ENCODE measurements at regions not wholly inside any gene's neighbourhood (a gene's known extent, or its start where the extent isn't known, plus 50 kb on each side); places are given as distances from the start of the nearest gene placed in this dataset.

- Histone ChIP-seq H3K27me3 (replicated peaks in 2 of 5; ENCODE audit: control insufficient read depth in 4 of 5, insufficient read depth in 5 of 5, low read length in 4 of 5) (no peaks in the 10 kb centered on the region), H3K4me1 (ENCODE audit: control extremely low read depth in 1 of 4, control insufficient read depth in 4 of 4, insufficient read depth in 4 of 4, low read length in 3 of 4) (no peaks in the 10 kb centered on the region), H3K4me3 (ENCODE audit: control insufficient read depth in 1 of 7, extremely low read depth in 1 of 7, insufficient read depth in 4 of 7, low read depth in 2 of 7, low read length in 6 of 7) (no peak overlapping the region), H3K9me3 (ENCODE audit: control extremely low read depth in 1 of 5, control insufficient read depth in 4 of 5, insufficient read depth in 2 of 5, low read depth in 1 of 5, low read length in 4 of 5) (no peaks in the 10 kb centered on the region), H3K27ac (ENCODE audit: insufficient read depth in 1 of 2, low read depth in 1 of 2, low read length in 2 of 2, poor library complexity in 1 of 2, severe bottlenecking in 2 of 2) (no peak overlapping the region), H3K36me3 (ENCODE audit: control insufficient read depth in 4 of 4, insufficient read depth in 4 of 4, low read length in 3 of 4) (no peaks in the 10 kb centered on the region)
- ChIA-PET CTCF (no interaction called here), POLR2A (no interaction called here)
- no peak for DNase-seq
- 100% methylated on average over 2 of the region's 2 CpGs for WGBS (ENCODE audit: insufficient coverage)
Measured at GRCh38 chr2:195458936-195459335, 198.1 kb upstream of the SLC39A10 start.

- Histone ChIP-seq H3K4me3 (ENCODE audit: control insufficient read depth in 1 of 7, extremely low read depth in 1 of 7, insufficient read depth in 4 of 7, low read depth in 2 of 7, low read length in 6 of 7) (no peak overlapping the region), H3K27ac (ENCODE audit: insufficient read depth in 1 of 2, low read depth in 1 of 2, low read length in 2 of 2, poor library complexity in 1 of 2, severe bottlenecking in 2 of 2) (no peak overlapping the region), H3K27me3 (replicated peaks in 2 of 5; ENCODE audit: control insufficient read depth in 4 of 5, insufficient read depth in 5 of 5, low read length in 4 of 5) (no peaks in the 10 kb centered on the region), H3K9me3 (ENCODE audit: control extremely low read depth in 1 of 5, control insufficient read depth in 4 of 5, insufficient read depth in 2 of 5, low read depth in 1 of 5, low read length in 4 of 5) (no peaks in the 10 kb centered on the region), H3K36me3 (ENCODE audit: control insufficient read depth in 4 of 4, insufficient read depth in 4 of 4, low read length in 3 of 4) (no peaks in the 10 kb centered on the region), H3K4me1 (ENCODE audit: control extremely low read depth in 1 of 4, control insufficient read depth in 4 of 4, insufficient read depth in 4 of 4, low read length in 3 of 4) (no peaks in the 10 kb centered on the region)
- CTCF ChIA-PET, result no interaction called here
- DNase-seq, result no peak
- POLR2A ChIA-PET, result no interaction called here
Measured at GRCh38 chr2:195457873-195458272, 199.2 kb upstream of the SLC39A10 start.

GRCh38 chr2:195456771-195457170 is 200.3 kb upstream of the SLC39A10 start:
- Histone ChIP-seq H3K27me3 (replicated peaks in 2 of 5; ENCODE audit: control insufficient read depth in 4 of 5, insufficient read depth in 5 of 5, low read length in 4 of 5) (no peaks in the 10 kb centered on the region), H3K4me3 (ENCODE audit: control insufficient read depth in 1 of 7, extremely low read depth in 1 of 7, insufficient read depth in 4 of 7, low read depth in 2 of 7, low read length in 6 of 7) (no peak overlapping the region), H3K36me3 (ENCODE audit: control insufficient read depth in 4 of 4, insufficient read depth in 4 of 4, low read length in 3 of 4) (no peaks in the 10 kb centered on the region), H3K9me3 (ENCODE audit: control extremely low read depth in 1 of 5, control insufficient read depth in 4 of 5, insufficient read depth in 2 of 5, low read depth in 1 of 5, low read length in 4 of 5) (no peaks in the 10 kb centered on the region), H3K4me1 (ENCODE audit: control extremely low read depth in 1 of 4, control insufficient read depth in 4 of 4, insufficient read depth in 4 of 4, low read length in 3 of 4) (no peaks in the 10 kb centered on the region), H3K27ac (ENCODE audit: insufficient read depth in 1 of 2, low read depth in 1 of 2, low read length in 2 of 2, poor library complexity in 1 of 2, severe bottlenecking in 2 of 2) (no peak overlapping the region)
- ChIA-PET POLR2A (no interaction called here), CTCF (interaction anchor here (1.1 kb wide), 1 partner anchor 239 kb away, joined by 5 read pairs; no protein-coding TSS in a partner anchor)
- DNase-seq, result no peak
- WGBS (ENCODE audit: insufficient coverage), result no CpG with 5 or more reads among the region's 2 CpGs

DNA sequence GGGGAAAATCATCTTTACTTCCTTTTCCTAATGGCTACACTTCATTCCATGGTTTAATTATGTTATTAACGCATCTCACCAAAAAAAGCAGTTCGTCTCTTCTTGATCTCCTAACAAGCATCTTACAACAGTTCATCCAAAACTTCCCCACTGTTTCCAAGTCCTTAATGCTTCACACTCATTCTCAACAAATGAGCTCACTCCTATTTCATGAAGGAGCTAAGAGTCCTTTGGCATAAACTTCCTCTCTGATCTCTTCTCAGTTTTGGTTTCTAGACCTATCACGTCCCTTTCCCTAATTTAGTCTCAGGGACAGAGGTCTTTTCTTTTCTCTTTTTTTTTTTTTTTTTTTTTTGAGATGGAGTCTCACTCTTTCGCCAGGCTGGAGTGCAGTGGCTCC is 205.9 kb upstream of the SLC39A10 start:
- Histone ChIP-seq H3K27me3 (replicated peaks in 2 of 5; ENCODE audit: control insufficient read depth in 4 of 5, insufficient read depth in 5 of 5, low read length in 4 of 5) (no peaks in the 10 kb centered on the region), H3K4me3 (ENCODE audit: control insufficient read depth in 1 of 7, extremely low read depth in 1 of 7, insufficient read depth in 4 of 7, low read depth in 2 of 7, low read length in 6 of 7) (no peak overlapping the region), H3K9me3 (ENCODE audit: control extremely low read depth in 1 of 5, control insufficient read depth in 4 of 5, insufficient read depth in 2 of 5, low read depth in 1 of 5, low read length in 4 of 5) (no peaks in the 10 kb centered on the region), H3K36me3 (ENCODE audit: control insufficient read depth in 4 of 4, insufficient read depth in 4 of 4, low read length in 3 of 4) (no peaks in the 10 kb centered on the region), H3K27ac (ENCODE audit: insufficient read depth in 1 of 2, low read depth in 1 of 2, low read length in 2 of 2, poor library complexity in 1 of 2, severe bottlenecking in 2 of 2) (no peak overlapping the region), H3K4me1 (ENCODE audit: control extremely low read depth in 1 of 4, control insufficient read depth in 4 of 4, insufficient read depth in 4 of 4, low read length in 3 of 4) (no peaks in the 10 kb centered on the region)
- no peak for DNase-seq
- CTCF ChIA-PET, result interaction anchor here (0.6 to 1.4 kb wide), 2 partner anchors 31 to 1300 kb away, joined by 3 read pairs; no protein-coding TSS in a partner anchor
- 96% methylated on average over 3 of the region's 4 CpGs for WGBS (ENCODE audit: insufficient coverage)
- POLR2A ChIA-PET, result no interaction called here

DNA sequence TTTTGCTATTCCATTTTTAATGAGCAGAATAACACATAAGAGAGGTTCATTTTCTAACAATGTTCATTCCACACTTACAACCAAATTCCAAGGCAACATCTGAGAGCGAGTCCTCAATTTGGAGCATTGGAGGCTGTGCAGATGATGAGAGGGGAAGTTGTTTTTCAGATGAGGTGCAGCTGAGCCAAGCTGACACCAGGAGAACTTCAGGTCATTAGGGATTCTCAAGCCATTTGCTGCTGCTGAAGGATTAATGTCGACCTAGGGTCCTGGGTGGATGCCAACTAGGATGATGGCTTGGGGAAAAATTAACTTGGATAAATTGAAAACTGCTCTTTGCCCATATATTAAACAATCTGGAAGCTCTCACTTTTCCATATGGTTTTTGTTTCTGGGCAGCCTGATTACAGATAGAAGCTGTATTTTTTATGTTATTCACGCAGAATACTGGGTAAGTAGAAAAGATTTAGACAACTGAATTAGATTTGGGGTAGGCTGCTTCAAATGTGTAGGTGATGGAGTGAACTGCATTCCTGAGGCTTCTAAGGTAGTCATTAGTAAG is 206.4 kb upstream of the SLC39A10 start:
- Histone ChIP-seq H3K27me3 (replicated peaks in 2 of 5; ENCODE audit: control insufficient read depth in 4 of 5, insufficient read depth in 5 of 5, low read length in 4 of 5) (no peaks in the 10 kb centered on the region), H3K9me3 (ENCODE audit: control extremely low read depth in 1 of 5, control insufficient read depth in 4 of 5, insufficient read depth in 2 of 5, low read depth in 1 of 5, low read length in 4 of 5) (no peaks in the 10 kb centered on the region), H3K4me1 (ENCODE audit: control extremely low read depth in 1 of 4, control insufficient read depth in 4 of 4, insufficient read depth in 4 of 4, low read length in 3 of 4) (no peaks in the 10 kb centered on the region), H3K27ac (ENCODE audit: insufficient read depth in 1 of 2, low read depth in 1 of 2, low read length in 2 of 2, poor library complexity in 1 of 2, severe bottlenecking in 2 of 2) (no peak overlapping the region), H3K36me3 (ENCODE audit: control insufficient read depth in 4 of 4, insufficient read depth in 4 of 4, low read length in 3 of 4) (no peaks in the 10 kb centered on the region), H3K4me3 (ENCODE audit: control insufficient read depth in 1 of 7, extremely low read depth in 1 of 7, insufficient read depth in 4 of 7, low read depth in 2 of 7, low read length in 6 of 7) (no peak overlapping the region)
- ChIA-PET POLR2A (no interaction called here), CTCF (interaction anchor here (0.6 to 1.4 kb wide), 2 partner anchors 31 to 1300 kb away, joined by 3 read pairs; no protein-coding TSS in a partner anchor)
- 100% methylated on average over 2 of the region's 3 CpGs for WGBS (ENCODE audit: insufficient coverage)
- no peak for DNase-seq

- Histone ChIP-seq H3K27me3 (replicated peaks in 2 of 5; ENCODE audit: control insufficient read depth in 4 of 5, insufficient read depth in 5 of 5, low read length in 4 of 5) (no peaks in the 10 kb centered on the region), H3K36me3 (ENCODE audit: control insufficient read depth in 4 of 4, insufficient read depth in 4 of 4, low read length in 3 of 4) (no peaks in the 10 kb centered on the region), H3K4me3 (ENCODE audit: control insufficient read depth in 1 of 7, extremely low read depth in 1 of 7, insufficient read depth in 4 of 7, low read depth in 2 of 7, low read length in 6 of 7) (no peak overlapping the region), H3K9me3 (ENCODE audit: control extremely low read depth in 1 of 5, control insufficient read depth in 4 of 5, insufficient read depth in 2 of 5, low read depth in 1 of 5, low read length in 4 of 5) (peaks cover 0 to 10% (median 2%) of the 10 kb centered on the region in 5 experiments), H3K27ac (ENCODE audit: insufficient read depth in 1 of 2, low read depth in 1 of 2, low read length in 2 of 2, poor library complexity in 1 of 2, severe bottlenecking in 2 of 2) (no peak overlapping the region), H3K4me1 (ENCODE audit: control extremely low read depth in 1 of 4, control insufficient read depth in 4 of 4, insufficient read depth in 4 of 4, low read length in 3 of 4) (no peaks in the 10 kb centered on the region)
- 97% methylated on average over 3 of the region's 5 CpGs for WGBS (ENCODE audit: insufficient coverage)
- no peak for DNase-seq
- ChIA-PET CTCF (no interaction called here), POLR2A (no interaction called here)
Measured at GRCh38 chr2:195447323-195447975, 209.6 kb upstream of the SLC39A10 start.

DNA sequence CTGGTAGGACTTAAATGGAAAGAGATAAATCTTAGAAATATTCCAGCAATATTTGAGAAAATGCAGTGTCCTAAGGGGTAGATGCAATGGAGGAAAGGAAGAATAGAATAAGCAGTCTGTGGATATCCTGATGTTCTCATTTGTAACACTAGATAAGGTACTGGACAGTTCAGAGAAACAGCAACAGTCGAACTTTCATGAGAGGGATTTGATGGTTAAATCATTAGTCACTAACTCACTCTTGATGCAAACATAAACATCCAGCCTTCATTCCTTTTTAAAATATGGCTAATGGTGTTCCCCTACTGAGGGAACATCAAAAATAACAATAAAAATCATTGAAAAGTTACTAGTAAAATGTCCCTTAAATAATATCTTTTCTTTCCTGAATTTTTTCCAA is 211.4 kb upstream of the SLC39A10 start:
- H3K27ac ChIP-seq (ENCODE audit: insufficient read depth in 1 of 2, low read depth in 1 of 2, low read length in 2 of 2, poor library complexity in 1 of 2, severe bottlenecking in 2 of 2), result no peak overlapping the region
- H3K36me3 ChIP-seq (ENCODE audit: control insufficient read depth in 4 of 4, insufficient read depth in 4 of 4, low read length in 3 of 4), result no peaks in the 10 kb centered on the region
- no peaks in the 10 kb centered on the region for H3K27me3 ChIP-seq (replicated peaks in 2 of 5; ENCODE audit: control insufficient read depth in 4 of 5, insufficient read depth in 5 of 5, low read length in 4 of 5)
- ChIA-PET POLR2A (no interaction called here), CTCF (no interaction called here)
- peaks cover under 1 to 23% (median 4%) of the 10 kb centered on the region in 5 experiments for H3K9me3 ChIP-seq (ENCODE audit: control extremely low read depth in 1 of 5, control insufficient read depth in 4 of 5, insufficient read depth in 2 of 5, low read depth in 1 of 5, low read length in 4 of 5)
- no peaks in the 10 kb centered on the region for H3K4me1 ChIP-seq (ENCODE audit: control extremely low read depth in 1 of 4, control insufficient read depth in 4 of 4, insufficient read depth in 4 of 4, low read length in 3 of 4)
- no peak for DNase-seq
- H3K4me3 ChIP-seq (ENCODE audit: control insufficient read depth in 1 of 7, extremely low read depth in 1 of 7, insufficient read depth in 4 of 7, low read depth in 2 of 7, low read length in 6 of 7), result no peak overlapping the region
- no CpG with 5 or more reads among the region's 1 CpG for WGBS (ENCODE audit: insufficient coverage)

Measured in common myeloid progenitor, CD34-positive (primary cell).